HG02678 (cell line): ENCODE measurements at regions not wholly inside any gene's neighbourhood (a gene's known extent, or its start where the extent isn't known, plus 50 kb on each side); places are given as distances from the start of the nearest gene placed in this dataset.

Experiments used
- ATAC-seq: cut with Tn5 transposase; IDR thresholded peaks from one replicate; pipeline ENCODE4 v1.9.1; 2021; ENCODE audit warnings: mild to moderate bottlenecking, moderate library complexity; ENCODE audit not compliant: unreplicated experiment

DNA sequence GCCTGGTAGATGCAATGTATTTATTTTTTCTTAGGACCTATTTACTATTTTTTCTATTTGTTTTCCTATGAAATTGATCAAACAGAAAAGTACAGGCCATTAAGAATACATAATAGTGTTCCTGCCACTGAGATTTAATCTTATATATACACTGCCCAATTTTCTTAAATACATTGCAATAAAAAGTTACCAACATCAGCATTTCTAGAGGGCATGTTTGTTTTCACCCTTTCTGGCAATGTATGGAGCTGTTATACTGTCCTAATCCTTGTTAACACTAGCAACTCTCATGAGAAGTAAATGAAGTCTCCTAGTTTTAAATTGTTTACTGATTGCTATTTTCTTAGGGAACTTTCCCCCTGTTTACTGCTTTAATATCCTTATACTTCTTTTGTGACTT, 359.1 kb upstream of the SEMA3A start:
- ATAC-seq = no peak

DNA sequence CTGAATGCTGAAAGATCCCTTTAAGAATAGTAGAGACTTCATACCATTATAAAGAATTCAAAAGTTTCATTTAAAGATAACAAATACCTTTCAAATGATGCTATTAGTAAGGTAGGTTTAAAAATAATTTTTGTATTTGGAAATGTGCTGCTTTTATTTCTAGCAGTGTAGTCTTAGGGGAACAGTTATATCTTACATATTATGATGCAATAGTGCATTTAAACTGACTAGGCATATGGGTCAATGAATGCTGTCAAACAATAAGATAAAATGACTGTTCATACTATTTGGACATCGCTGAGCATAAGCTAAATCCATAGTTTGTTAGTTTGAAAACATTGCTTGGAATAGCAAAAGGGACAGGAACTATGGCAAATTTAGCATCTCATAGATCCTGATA, 354.8 kb upstream of the SEMA3A start:
- ATAC-seq = no peak

DNA sequence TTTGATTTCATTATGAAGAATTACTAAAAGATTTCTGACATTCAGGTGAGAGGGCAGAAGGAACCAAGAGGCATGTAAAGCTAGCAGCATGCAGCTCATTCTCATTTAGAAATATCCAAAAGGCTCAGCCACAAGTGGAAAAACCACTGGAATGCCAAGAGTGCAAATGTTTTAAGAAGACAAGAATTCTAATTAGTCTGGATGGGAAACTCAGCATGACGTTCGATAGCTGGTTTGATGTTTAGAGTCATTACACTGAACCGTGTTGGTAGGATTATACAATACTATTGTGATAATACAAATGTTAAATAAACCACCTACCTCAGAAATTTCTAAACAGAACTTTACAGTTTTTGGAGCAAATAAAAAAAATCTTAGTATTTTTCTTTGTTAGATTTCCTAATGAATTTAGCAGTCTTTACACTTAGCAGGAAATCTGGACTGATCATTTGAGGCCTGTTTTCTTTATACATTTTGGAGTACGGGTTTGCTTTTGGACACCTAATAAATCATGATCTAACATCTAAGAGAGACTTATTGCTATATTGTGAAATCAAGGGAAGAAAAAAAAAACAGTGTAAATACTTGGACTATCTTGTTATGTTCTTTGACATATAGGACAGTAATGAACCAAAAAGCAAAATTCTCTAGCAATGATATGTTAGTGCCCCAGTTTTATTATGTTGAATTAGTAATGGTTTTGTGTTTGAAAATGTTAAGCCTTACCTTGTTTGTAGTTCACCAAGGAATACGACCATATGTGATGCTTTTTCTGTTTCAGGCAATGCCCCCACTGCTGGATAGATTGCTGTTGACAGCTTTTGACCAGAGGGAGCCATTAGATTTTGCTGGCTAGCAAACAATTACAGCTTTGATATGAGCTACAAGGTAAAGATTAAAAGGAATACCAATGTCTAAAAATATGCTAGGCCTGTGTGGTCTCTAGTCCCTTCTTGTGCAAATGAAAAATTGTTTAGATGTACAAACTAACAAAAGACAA, 354.1 kb upstream of the SEMA3A start:
- no peak for ATAC-seq

DNA sequence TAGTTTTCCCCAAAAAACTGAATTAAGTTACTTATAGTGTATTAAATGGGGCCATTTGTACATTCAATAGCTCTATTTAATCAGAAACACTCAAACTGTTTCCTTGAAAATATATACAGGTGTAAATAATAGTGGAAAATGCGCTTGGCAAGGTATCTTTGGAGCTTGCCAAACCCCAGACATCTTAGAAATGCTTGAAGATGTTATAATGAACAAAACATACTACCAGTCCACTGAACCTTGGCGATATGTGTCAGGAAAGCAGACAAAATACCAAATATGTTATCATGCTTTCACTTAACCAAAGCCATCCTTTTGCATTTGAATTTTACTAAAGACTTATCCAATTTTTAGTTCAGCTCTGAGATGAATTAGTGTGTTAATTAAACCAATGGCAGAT, 352.7 kb upstream of the SEMA3A start:
- ATAC-seq = no peak

DNA sequence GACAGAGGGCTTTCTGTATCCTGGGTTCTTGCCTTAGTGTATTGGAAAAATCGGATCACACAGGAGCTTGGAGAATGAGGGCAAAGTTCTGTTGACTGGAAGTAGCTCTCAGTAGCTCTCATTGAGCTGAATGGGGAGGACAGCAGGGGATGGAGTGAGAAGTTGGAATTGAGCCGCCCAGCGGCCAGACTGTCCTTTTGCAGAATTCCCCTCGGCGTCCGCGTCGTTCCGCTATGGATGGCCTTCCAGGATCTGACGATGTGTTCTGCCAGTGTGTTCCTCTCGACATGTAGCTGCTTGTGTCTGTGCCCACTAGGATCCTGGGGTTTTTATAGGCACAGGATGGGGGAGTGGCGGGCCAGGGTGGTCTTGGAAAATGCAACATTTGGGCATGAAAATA, 351.8 kb upstream of the SEMA3A start:
- no peak for ATAC-seq

DNA sequence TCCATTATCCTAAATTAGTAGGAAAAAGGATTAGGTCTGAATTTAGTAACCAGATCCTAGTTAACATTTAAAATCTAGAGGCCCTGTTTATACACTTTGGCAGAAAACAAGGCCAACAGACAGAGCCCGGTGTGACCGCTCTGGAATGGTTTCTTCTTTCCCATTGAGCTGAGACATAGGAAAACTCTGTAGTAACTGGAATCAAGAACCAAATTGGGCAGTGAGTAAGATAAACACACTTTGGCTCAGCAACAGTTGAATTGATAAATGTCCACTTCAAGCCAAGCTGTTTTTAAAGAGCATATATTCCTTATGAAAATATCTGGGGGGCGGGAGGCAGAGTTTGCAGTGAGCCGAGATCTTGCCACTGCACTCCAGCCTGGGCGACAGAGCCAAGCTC, 343.7 kb upstream of the SEMA3A start:
- ATAC-seq = no peak

DNA sequence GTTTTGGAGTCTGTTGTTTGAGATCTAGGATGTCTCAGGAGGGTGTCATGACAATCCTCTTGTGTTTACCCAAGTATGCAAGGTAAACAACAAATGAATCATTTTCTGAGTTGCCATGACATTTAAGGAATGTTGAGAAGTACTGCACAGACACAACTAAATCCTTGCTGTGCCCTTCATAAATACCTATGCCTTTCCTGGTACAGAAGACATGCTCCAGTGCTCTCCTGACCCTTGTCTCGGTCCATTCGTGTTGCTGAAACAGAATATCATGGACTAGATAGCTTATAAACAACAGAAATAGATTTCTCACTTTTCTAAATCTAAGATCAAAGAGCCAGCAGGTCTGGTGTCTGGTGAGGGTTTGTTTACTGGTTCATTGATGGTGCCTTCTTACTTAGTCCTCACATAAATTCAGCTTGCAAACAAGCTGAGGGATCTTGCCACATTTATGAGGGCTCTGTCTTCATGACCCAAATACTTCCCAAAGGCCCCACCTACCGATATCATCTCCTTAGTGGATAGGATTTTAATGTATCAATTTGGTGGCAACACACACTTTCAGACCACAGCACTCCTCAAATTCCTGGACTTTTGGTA, 341.8 kb upstream of the SEMA3A start:
- no peak for ATAC-seq

DNA sequence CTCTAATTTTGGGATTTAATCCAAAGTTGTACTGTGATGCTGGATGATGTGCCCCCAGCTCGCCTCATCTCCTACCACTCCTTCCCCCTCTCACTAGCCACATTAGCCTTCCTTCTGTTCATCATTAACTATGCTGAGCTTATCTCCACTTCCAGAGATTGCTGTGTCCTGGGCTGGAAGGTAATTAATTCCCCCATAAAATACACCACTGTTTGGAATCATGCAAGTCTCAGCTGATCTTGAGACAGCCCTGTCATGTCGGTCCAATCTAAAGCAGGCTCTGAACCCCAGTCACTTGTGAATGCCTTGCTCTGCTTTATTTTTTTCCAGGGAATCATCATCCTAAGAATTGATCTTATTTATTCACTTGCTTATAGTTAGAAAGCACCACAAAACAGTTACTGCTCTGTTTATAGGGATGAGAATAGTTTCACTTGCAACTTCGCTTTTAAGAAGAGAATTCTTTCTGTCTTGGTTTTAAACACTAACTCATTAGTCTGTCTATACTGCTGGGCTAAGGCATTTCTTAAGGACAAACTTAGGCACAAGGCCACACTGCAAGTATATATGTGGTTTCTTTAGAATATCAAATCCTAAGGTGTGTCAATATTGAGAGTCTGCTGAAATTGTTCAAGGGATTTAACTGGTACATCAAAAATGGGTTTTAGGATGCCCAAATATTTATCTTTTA, 341.1 kb upstream of the SEMA3A start:
- ATAC-seq = no peak

DNA sequence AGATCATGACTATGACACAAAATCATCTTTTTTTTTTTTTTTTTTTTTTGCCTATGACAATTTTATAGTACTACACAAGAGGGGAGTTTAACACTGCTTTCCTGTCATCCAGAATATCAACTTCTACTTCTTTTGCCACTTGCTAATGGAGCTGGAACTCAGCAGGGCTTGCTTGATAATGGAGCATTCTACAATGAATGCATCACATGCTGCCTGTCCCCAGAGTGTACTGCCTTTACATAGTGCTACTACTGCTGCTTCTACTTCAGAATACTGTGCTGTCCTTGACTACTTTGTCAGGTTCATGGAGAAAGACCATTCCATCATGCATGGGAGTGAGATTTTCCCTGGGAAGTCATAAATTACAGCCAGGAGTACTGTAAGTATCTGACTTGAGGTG, 338.6 kb upstream of the SEMA3A start:
- no peak for ATAC-seq

DNA sequence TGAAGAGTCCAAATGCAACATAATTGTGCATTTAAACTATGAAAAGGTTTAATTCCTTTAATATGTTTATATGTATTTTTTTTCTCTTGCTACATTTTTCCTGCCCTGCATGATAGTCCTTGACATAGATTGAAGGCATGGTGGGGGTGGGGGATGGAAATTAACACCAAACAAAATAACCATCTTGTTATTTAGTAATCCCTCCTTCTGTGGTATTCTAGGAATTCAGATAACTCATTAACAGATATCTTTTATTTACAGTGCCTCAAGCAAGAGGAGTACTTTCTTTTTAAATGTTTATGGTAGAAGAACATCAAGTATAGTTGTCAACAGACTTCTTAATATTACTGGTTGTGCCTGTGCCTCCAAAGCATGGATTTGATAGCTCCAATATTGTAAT, 337.6 kb upstream of the SEMA3A start:
- ATAC-seq = no peak

DNA sequence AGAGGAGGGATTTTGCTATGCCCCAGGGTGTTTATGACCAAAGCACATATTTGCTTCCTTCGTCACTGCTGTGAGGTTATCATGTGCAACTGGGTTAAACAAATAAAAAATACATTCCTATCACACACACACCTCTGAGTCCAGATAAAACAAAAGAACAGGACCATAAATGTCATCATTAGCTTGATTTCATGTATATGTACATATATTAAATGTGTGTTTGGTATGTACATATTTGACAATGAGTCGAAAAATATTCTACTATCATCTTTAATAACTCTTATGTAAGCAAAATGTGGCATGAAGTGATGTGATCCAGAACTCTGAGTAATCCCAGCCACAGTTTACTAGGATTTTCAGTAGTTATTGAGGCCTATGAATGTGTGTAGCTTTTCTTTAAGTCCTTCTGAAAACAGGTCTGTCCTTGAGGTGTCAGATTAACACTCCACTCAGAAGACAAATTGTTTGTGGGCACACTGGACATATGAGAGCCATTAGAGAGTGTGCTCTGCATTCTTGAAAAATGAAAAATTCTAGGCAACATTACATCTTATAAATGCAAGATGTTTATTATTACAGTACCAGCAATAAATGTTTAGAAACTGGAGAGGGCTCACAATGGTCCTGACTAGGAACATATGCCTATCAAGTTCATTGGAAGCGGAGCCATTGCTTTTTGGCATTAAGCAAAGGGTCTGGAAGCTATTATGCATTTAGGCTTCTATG, 335.1 kb upstream of the SEMA3A start:
- ATAC-seq = no peak

DNA sequence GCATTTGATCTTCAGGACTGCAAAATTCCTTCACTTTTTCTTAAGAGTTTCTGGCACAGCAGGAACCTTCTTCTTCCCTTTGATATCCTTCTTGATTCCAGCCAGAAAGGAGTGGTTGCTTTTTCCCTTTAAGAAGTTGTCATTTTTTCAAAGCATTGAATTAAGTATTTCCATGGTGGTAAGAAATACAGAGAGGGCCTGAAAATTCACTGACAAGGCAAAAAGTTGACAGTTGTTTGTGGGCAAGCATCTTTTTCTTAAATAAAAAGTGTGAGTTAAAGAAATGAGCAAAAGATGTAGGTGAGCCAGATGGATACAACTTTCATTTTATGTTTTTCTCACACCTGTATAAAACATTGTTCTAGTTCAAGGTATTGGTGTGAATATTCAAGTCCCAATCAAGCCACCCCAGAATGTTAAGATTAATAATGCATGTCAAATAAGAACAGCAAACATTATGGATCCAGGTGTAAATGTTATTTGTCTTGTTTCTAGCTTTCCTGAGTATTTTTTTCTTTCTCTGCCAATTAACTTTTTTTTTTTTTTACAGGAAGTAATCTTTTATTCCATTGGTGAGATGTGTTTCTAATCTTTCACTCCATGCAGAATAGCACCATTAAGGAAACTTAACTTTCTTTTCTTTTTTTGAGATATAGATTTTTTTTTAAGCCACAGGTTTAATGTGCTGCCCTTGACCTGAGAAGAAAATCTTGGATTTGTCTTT, 334.3 kb upstream of the SEMA3A start:
- no peak for ATAC-seq

DNA sequence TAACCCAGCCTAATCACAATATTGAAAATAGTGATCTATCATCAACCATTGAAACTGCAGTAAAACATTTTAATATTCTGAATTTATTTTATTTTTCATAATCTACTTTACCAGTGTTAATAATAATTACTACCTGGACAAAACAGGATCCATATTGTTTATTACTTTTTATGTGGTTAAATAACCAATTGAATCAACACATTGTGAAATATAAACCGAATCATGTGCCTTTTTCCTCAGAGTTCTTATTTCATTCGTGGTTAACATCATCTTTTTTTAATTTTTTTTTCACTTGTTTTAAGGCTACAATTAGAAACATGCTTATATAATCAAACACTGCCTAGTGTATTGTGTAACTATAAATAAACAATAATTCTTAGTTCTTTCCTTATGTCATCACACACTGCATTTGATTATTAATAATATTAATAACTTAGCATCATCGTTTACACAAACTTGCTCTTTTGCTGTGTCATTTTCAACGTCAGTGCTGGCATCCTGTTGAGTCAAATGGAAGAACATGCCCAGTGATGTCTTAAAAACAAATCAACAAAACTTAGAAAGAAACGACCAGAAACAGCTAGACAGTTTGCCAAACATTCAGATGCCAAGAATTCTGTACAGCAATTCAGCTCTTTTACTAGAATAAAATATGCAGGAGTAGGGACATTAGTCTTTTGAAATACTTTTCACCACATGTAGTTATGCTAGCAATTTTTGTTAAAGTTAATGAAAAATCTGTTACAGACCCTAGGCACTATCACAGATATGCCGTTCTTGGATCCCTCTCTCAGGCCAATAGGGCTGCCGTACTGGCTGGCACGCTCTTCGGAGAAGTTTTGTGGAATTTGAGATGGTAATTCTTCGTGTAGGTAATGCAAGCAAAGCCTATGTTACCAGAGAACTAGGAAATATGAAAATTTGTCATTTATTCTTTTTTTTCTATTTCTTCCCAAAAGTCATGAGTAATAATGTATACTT, 330.4 kb upstream of the SEMA3A start:
- no peak for ATAC-seq

DNA sequence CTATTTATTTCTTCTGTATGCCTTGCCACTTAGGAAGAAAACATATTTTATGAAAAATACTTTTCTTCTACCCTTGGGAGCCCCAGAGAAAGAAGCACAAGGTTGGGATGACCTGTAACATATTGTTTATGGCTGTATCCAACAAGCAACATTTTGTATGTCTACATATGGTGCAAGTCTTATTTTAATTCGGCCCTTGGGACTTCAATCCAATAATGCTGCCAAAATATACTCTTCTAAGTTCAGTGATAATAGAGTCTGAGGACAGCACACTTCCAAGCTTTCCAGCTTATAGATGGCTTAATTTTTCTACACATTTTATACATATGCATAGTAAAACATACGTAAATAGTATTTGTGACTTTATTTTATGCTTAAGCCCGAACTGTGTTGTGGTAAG, 318.5 kb upstream of the SEMA3A start:
- ATAC-seq = no peak

DNA sequence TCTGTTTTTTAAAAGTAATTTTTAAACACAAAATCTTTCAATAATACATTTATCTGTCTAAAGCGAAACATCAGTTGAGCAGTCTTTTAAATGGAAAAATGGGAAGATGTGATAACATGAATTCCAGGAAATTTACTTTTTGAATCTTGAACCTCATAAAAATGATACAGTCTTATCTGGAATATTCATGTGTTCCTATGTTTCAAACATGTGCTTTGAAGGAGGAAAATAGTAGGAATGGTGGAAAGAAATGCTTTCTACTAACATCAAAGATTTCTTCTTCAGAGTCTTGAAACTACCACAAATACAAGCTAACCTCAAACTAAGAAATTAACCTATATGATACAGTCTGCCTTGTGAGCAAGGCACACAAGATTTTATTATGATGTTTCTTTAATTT, 317.5 kb upstream of the SEMA3A start:
- ATAC-seq = no peak

DNA sequence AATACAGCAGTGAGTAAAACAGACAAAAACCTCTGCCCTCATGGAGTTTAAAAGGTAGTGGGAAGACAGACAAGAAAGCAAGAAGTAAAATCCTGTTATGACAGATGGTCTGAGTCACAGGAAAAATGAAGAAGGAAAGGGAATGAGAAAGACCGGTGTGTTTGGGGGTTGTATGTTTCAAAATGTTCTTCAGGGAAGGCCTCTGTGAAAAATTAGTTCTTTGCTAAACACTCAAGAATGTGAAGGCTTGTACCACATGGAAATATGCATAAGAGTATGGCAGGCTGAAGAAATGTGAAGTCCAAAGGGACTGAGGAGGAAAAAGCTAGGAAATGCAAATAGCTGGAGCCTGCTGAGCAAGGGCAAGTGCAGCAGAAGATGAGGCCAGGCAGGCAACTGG, 315.9 kb upstream of the SEMA3A start:
- ATAC-seq = no peak

DNA sequence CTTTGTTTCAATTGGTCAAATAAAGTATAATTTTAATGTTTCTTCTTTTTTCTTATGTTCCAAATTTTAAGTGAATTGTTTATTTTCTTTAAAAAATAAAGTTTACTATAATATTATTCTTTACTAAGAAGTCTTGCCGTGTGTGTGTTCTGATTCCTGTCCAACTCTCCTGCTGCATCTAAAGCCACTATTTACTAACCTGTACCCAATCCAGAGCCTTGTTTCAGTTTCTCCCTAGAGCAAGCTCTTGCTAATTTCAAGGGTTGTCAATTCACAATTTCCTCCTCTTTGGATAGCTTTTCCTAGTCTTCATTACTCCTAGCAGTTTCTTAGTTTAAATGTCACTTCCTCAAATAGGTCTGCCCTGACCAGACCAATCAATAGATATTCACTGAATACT, 314.9 kb upstream of the SEMA3A start:
- no peak for ATAC-seq

DNA sequence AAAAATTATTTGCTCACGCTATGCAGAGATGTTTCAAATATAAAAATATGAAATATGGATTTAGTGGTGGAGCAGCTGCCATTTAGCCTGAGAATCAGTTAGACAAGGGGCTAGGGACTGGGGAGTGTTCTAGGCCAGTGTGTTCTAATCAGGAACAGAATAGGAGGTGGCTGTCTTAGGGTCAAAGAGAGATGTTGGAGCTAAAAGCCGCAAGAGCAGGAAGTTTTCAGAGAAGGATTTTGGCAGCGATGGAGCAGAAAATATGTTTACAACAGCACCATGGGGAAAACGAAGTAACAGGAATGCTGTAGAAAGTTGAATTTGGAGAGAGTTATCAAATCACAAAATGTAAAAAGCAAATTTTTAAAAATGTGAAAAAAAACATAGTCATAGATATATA, 314.0 kb upstream of the SEMA3A start:
- no peak for ATAC-seq

DNA sequence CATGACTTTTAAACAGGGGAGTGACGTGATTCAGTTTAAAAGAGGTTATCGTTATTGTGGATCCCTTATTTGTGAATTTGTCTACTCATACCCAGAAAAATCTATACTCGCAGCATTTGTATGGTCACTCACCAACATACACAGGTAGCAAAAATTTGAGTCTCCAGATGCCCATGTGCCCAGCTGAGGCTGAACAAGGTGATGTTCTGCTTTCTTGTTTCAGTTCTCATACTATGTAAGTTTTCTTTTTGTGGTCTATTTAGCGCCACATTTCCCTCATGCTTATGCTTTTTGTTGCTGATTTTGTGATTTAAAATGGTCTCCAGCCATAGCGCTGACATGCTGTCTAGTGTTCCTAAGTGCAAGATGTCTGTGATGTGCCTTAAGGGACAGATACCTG, 312.9 kb upstream of the SEMA3A start:
- ATAC-seq = no peak
